ENCODE measurements at regions not wholly inside any gene's neighbourhood (a gene's known extent, or its start where the extent isn't known, plus 50 kb on each side); places are given as distances from the start of the nearest gene placed in this dataset.

DNA sequence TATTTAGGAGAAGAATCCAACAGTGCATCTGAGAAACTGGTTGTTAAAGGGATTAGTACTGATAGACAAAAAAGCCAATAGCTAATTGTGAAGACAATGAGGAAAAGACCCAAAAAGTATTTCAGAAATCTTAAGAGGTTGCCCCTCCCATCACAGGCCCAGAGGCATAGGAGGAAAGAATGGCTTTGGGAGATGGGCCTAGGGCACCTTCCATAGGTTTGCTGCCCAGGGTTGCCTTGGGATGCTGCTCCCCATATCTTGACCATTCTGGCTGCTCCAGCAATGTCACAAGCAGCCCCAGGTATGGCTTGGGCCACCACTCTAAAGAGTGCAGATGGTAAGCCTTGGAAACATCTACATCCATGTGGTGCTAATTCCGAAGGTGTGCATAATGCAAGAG, 68.7 kb upstream of the CD5L start:
- intact Hi-C loops (cut with micrococcal nuclease) (no loop called here), dilution Hi-C loops (cut with MboI; ENCODE audit: extremely low pct_ligation_motif_present, low sequenced_read_pairs) (no loop called here)
- H3K9me3 ChIP-seq (replicated peaks; ENCODE audit: control insufficient read depth, insufficient read depth, low read length): no peaks in the 10 kb centered on the region
- no peaks in the 10 kb centered on the region for H3K9me1 ChIP-seq (replicated peaks; ENCODE audit: control insufficient read depth, extremely low read depth, insufficient read depth, low read length)
- H4K20me1 ChIP-seq (replicated peaks; ENCODE audit: control insufficient read depth, extremely low read depth, insufficient read depth, low read length): no peaks in the 10 kb centered on the region
- POLR2A ChIA-PET: no interaction called here
- TF ChIP-seq, protein P1, sequence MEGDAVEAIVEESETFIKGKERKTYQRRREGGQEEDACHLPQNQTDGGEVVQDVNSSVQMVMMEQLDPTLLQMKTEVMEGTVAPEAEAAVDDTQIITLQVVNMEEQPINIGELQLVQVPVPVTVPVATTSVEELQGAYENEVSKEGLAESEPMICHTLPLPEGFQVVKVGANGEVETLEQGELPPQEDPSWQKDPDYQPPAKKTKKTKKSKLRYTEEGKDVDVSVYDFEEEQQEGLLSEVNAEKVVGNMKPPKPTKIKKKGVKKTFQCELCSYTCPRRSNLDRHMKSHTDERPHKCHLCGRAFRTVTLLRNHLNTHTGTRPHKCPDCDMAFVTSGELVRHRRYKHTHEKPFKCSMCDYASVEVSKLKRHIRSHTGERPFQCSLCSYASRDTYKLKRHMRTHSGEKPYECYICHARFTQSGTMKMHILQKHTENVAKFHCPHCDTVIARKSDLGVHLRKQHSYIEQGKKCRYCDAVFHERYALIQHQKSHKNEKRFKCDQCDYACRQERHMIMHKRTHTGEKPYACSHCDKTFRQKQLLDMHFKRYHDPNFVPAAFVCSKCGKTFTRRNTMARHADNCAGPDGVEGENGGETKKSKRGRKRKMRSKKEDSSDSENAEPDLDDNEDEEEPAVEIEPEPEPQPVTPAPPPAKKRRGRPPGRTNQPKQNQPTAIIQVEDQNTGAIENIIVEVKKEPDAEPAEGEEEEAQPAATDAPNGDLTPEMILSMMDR (IDR thresholded peaks at IDR 0.05; ENCODE audit: extremely low read depth in 1 of 2, insufficient read depth in 1 of 2, low read depth in 1 of 2, low read length in 2 of 2): no peak
- TF ChIP-seq, protein P2, sequence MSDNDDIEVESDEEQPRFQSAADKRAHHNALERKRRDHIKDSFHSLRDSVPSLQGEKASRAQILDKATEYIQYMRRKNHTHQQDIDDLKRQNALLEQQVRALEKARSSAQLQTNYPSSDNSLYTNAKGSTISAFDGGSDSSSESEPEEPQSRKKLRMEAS (IDR thresholded peaks at IDR 0.05; ENCODE audit: insufficient read depth, insufficient read length): no peak
- TF ChIP-seq POLR2A (IDR thresholded peaks at IDR 0.05; ENCODE audit: low read depth, low read length): no peak
- TF ChIP-seq EZH2 (IDR thresholded peaks at IDR 0.05; ENCODE audit: borderline replicate concordance, low read depth, low read length, severe bottlenecking): no peak
- TF ChIP-seq GATA2 (IDR thresholded peaks at IDR 0.05; ENCODE audit: insufficient read depth, insufficient read length, low read depth, low read length): no peak
- TF ChIP-seq FOS (IDR thresholded peaks at IDR 0.05; ENCODE audit: borderline replicate concordance, insufficient read depth, low read length): no peak
- BruUV-seq (replicated peaks): no TSS peak
- CTCF ChIA-PET: interaction anchor here (1.2 to 2.5 kb wide), 2 partner anchors 211 to 215 kb away, joined by 5 to 9 read pairs; no protein-coding TSS in a partner anchor
- no peak for DNase-seq (ENCODE audit: low read depth, low spot score)
- H3K27me3 ChIP-seq (ENCODE audit: control insufficient read depth in 2 of 2, insufficient read depth in 2 of 2, low read length in 2 of 2): no peaks in the 10 kb centered on the region
- no peak overlapping the region for H3K27ac ChIP-seq (ENCODE audit: insufficient read depth, low read depth, low read length)
- no peaks in the 10 kb centered on the region for H3K79me2 ChIP-seq (ENCODE audit: control insufficient read depth, insufficient read depth, low read length)
- H3K9ac ChIP-seq (replicated peaks; ENCODE audit: extremely low read depth, insufficient read depth, low read length): no peak overlapping the region
- no peak overlapping the region for H2AFZ ChIP-seq (ENCODE audit: low read depth, low read length)
- no peak overlapping the region for H3K4me3 ChIP-seq (replicated peaks in 1 of 3; ENCODE audit: insufficient read depth in 1 of 3, low read depth in 1 of 3, low read length in 3 of 3)
- no peaks in the 10 kb centered on the region for H3K4me1 ChIP-seq (ENCODE audit: control insufficient read depth, extremely low read depth, insufficient read depth, low read length)
- no peak for FAIRE-seq
- no peak overlapping the region for H3K4me2 ChIP-seq (ENCODE audit: insufficient read depth, low read length)
- no peaks in the 10 kb centered on the region for H3K36me3 ChIP-seq (ENCODE audit: control insufficient read depth in 2 of 2, extremely low read depth in 1 of 2, insufficient read depth in 2 of 2, low read length in 2 of 2)

DNA sequence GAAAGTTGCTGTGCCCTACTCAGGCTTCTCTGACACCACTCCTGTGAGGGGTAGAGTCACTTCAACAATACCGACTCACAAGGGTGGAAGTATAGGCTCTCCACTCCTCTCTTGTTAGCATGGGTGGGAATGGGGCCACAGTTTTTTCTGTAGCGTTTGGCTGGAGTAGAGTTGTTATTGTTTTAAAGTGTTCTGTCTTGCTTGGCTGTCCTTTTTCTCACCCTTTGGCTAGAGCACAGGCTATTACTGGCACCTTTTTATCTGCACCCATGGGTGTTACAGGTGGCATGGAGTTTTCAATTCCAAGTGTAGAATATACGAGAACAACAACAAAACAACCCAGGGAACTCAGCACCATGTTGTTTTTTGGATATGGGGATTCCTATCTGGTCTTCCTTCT, 74.3 kb upstream of the CD5L start:
- ChIA-PET POLR2A (no interaction called here), CTCF (no interaction called here)
- BruUV-seq (replicated peaks): no TSS peak
- intact Hi-C loops (cut with micrococcal nuclease): no loop called here
- no peaks in the 10 kb centered on the region for H3K9me1 ChIP-seq (replicated peaks; ENCODE audit: control insufficient read depth, extremely low read depth, insufficient read depth, low read length)
- no peaks in the 10 kb centered on the region for H3K79me2 ChIP-seq (ENCODE audit: control insufficient read depth, insufficient read depth, low read length)
- no peaks in the 10 kb centered on the region for H3K27me3 ChIP-seq (ENCODE audit: control insufficient read depth in 2 of 2, insufficient read depth in 2 of 2, low read length in 2 of 2)
- no peaks in the 10 kb centered on the region for H3K4me1 ChIP-seq (ENCODE audit: control insufficient read depth, extremely low read depth, insufficient read depth, low read length)
- no peaks in the 10 kb centered on the region for H3K36me3 ChIP-seq (ENCODE audit: control insufficient read depth in 2 of 2, extremely low read depth in 1 of 2, insufficient read depth in 2 of 2, low read length in 2 of 2)
- H3K9me3 ChIP-seq (replicated peaks; ENCODE audit: control insufficient read depth, insufficient read depth, low read length): no peaks in the 10 kb centered on the region
- H3K9ac ChIP-seq (replicated peaks; ENCODE audit: extremely low read depth, insufficient read depth, low read length): no peak overlapping the region
- no peak overlapping the region for H2AFZ ChIP-seq (ENCODE audit: low read depth, low read length)
- DNase-seq (ENCODE audit: low read depth, low spot score) (no peak), FAIRE-seq (no peak)
- no peak for TF ChIP-seq POLR2AphosphoS5 (IDR thresholded peaks at IDR 0.05; ENCODE audit: insufficient read depth, low read depth, low read length)
- no peak for TF ChIP-seq FOS (IDR thresholded peaks at IDR 0.05; ENCODE audit: borderline replicate concordance, insufficient read depth, low read length)
- TF ChIP-seq MYC (IDR thresholded peaks at IDR 0.05; ENCODE audit: low read depth, low read length): no peak
- no peak for TF ChIP-seq POLR2A (IDR thresholded peaks at IDR 0.05; ENCODE audit: low read depth, low read length)
- TF ChIP-seq, protein P1 (IDR thresholded peaks at IDR 0.05; ENCODE audit: extremely low read depth in 1 of 2, insufficient read depth in 1 of 2, low read depth in 1 of 2, low read length in 2 of 2): no peak
- no peak for TF ChIP-seq JUN (IDR thresholded peaks at IDR 0.05; ENCODE audit: borderline replicate concordance, insufficient read depth, insufficient read length, low read depth)
- TF ChIP-seq, protein P2 (IDR thresholded peaks at IDR 0.05; ENCODE audit: insufficient read depth, insufficient read length): no peak
- TF ChIP-seq GATA2 (IDR thresholded peaks at IDR 0.05; ENCODE audit: insufficient read depth, insufficient read length, low read depth, low read length): no peak
- TF ChIP-seq EZH2 (IDR thresholded peaks at IDR 0.05; ENCODE audit: borderline replicate concordance, low read depth, low read length, severe bottlenecking): no peak
- dilution Hi-C loops (cut with MboI; ENCODE audit: extremely low pct_ligation_motif_present, low sequenced_read_pairs): no loop called here
- no peak overlapping the region for H3K27ac ChIP-seq (ENCODE audit: insufficient read depth, low read depth, low read length)
- no peaks in the 10 kb centered on the region for H4K20me1 ChIP-seq (replicated peaks; ENCODE audit: control insufficient read depth, extremely low read depth, insufficient read depth, low read length)
- H3K4me3 ChIP-seq (replicated peaks in 1 of 3; ENCODE audit: insufficient read depth in 1 of 3, low read depth in 1 of 3, low read length in 3 of 3): no peak overlapping the region
- no peak overlapping the region for H3K4me2 ChIP-seq (ENCODE audit: insufficient read depth, low read length)
